GM23248 (cell line): ENCODE measurements at regions not wholly inside any gene's neighbourhood (a gene's known extent, or its start where the extent isn't known, plus 50 kb on each side); places are given as distances from the start of the nearest gene placed in this dataset.
A peak's percentile ranks its signal among the peaks of the same experiment; 100 is the strongest.
"Not testable (repeated sequence)": the region's sequence is repeated elsewhere in the genome, so short reads cannot be mapped to it uniquely, and the experiment has no call there.

Source experiments
- DNase-seq: peaks from one replicate; pipeline ENCODE4 v3.0.0-alpha.2; 2015
- H2AFZ ChIP-seq: fragments of 200-600 bp; sonication (generic); 2 replicates; pipeline ENCODE4 v1.6.1; 2016; ENCODE audit warnings: antibody characterized with exemption
- H3F3A ChIP-seq: fragments of 200-600 bp; sonication (generic); 2 replicates; pipeline ENCODE4 v1.6.1; 2016; ENCODE audit warnings: mild to moderate bottlenecking, antibody characterized with exemption, mixed run types; ENCODE audit not compliant: insufficient read depth
- H3K27ac ChIP-seq: fragments of 200-600 bp; sonication (generic); 2 replicates; pipeline ENCODE4 v1.5.1; 2016; ENCODE audit warnings: mild to moderate bottlenecking
- H3K27me3 ChIP-seq: fragments of 200-600 bp; sonication (generic); replicated peaks from 2 replicates; pipeline ENCODE4 v1.6.1; 2016; ENCODE audit warnings: mild to moderate bottlenecking; ENCODE audit not compliant: insufficient read depth
- H3K36me3 ChIP-seq: fragments of 200-600 bp; sonication (generic); 2 replicates; pipeline ENCODE4 v1.6.1; 2016; ENCODE audit warnings: low read depth, mild to moderate bottlenecking
- H3K4me1 ChIP-seq: fragments of 200-600 bp; sonication (generic); 2 replicates; pipeline ENCODE4 v1.6.1; 2016; ENCODE audit warnings: mild to moderate bottlenecking; ENCODE audit not compliant: insufficient read depth
- H3K4me2 ChIP-seq: fragments of 200-600 bp; sonication (generic); one replicate; pipeline ENCODE4 v1.6.1; 2016; ENCODE audit warnings: mild to moderate bottlenecking; ENCODE audit not compliant: unreplicated experiment
- H3K4me3 ChIP-seq: fragments of 200-600 bp; sonication (generic); 2 replicates; pipeline ENCODE4 v1.5.1; 2016; ENCODE audit warnings: mild to moderate bottlenecking
- H3K79me2 ChIP-seq: fragments of 200-600 bp; sonication (generic); 2 replicates; pipeline ENCODE4 v1.6.1; 2016; ENCODE audit warnings: mild to moderate bottlenecking; ENCODE audit not compliant: insufficient read depth
- H3K9ac ChIP-seq: fragments of 200-600 bp; sonication (generic); 2 replicates; pipeline ENCODE4 v1.6.1; 2016; ENCODE audit warnings: mild to moderate bottlenecking
- H3K9me2 ChIP-seq: fragments of 200-600 bp; sonication (generic); 2 replicates; pipeline ENCODE4 v1.6.1; 2016; ENCODE audit warnings: mixed run types, mild to moderate bottlenecking, moderate library complexity; ENCODE audit not compliant: insufficient read depth
- H3K9me3 ChIP-seq: fragments of 200-600 bp; sonication (generic); one replicate; pipeline ENCODE4 v1.6.1; 2017; ENCODE audit warnings: low read depth
- H4K20me1 ChIP-seq: fragments of 200-600 bp; sonication (generic); 2 replicates; pipeline ENCODE4 v1.6.0; 2016; ENCODE audit not compliant: insufficient read depth
- EZH2 ChIP-seq: fragments of 200-600 bp; sonication (generic); IDR thresholded peaks from 2 replicates; pipeline ENCODE4 v1.6.1; 2018; ENCODE audit warnings: antibody characterized with exemption, mild to moderate bottlenecking; ENCODE audit not compliant: insufficient read depth, poor library complexity, severe bottlenecking
- EZH2phosphoT487 ChIP-seq: fragments of 200-600 bp; sonication (generic); IDR thresholded peaks from 2 replicates; pipeline ENCODE4 v1.6.1; 2018; ENCODE audit warnings: antibody characterized with exemption, moderate library complexity, mild to moderate bottlenecking, low read depth; ENCODE audit not compliant: insufficient read depth
- WGBS, 2 experiments: methylation state at CpG; one replicate each; pipeline ENCODE4 v1.1.6; 2015 to 2017; ENCODE audit warnings: low lambda C conversion rate in 2 of 2, low coverage in 1 of 2; ENCODE audit errors: missing lambda C conversion rate in 2 of 2; 5-methylcytosine and 5-hydroxymethylcytosine counted together
- in situ Hi-C: fragments of 300-500 bp; cut with MboI; formaldehyde crosslinking; loops from 2 replicates; pipeline ENCODE4 v1.15.0; 2020

GRCh38 chr12:102643879-102644575 lies 163.7 kb upstream of the IGF1 start:
- Histone ChIP-seq H3K4me1 (peaks cover 2% of the 10 kb centered on the region), H3K27ac (no peak overlapping the region), H3F3A (no peaks in the 10 kb centered on the region), H3K27me3 (no peaks in the 10 kb centered on the region), H3K9me3 (no peaks in the 10 kb centered on the region), H3K9me2 (no peaks in the 10 kb centered on the region), H4K20me1 (no peaks in the 10 kb centered on the region), H3K9ac (no peak overlapping the region), H3K4me3 (no peak overlapping the region), H2AFZ (no peak overlapping the region), H3K36me3 (no peaks in the 10 kb centered on the region), H3K4me2 (no peak overlapping the region), H3K79me2 (no peaks in the 10 kb centered on the region)
- in situ Hi-C loops: no loop called here
- 64 to 76% methylated on average over 2 of the region's 2 CpGs for WGBS, 2 experiments
- no peak for DNase-seq
- TF ChIP-seq EZH2 (no peak), EZH2phosphoT487 (no peak)

DNA sequence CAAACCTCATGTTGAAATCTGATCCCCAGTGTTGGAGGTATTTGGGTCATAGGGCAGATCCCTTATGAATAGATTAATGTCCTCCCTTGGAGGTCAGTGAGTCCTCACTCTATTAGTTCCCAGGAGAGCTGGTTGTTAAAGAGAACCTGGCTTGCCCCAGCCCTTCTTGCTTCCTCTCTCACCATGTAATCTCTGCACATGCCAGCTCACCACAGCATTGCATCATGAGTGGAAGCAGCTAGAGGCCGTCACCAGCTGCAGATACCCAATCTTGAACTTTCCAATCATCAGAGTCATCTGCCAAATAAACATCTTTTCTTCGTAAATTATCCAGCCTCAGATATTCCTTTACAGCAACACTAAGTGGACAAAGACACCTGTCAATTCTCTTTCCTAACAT lies 161.8 kb upstream of the IGF1 start:
- in situ Hi-C loops: no loop called here
- Histone ChIP-seq H3K4me2 (no peak overlapping the region), H3K27me3 (no peaks in the 10 kb centered on the region), H3K4me1 (peaks cover 10% of the 10 kb centered on the region), H3K9ac (no peak overlapping the region), H4K20me1 (no peaks in the 10 kb centered on the region), H3K9me2 (no peaks in the 10 kb centered on the region), H3K27ac (no peak overlapping the region), H3K4me3 (no peak overlapping the region), H3K9me3 (no peaks in the 10 kb centered on the region), H2AFZ (0 out of 2 replicates have a peak overlapping the region, but pooled peaks have one; percentile 32), H3K36me3 (no peaks in the 10 kb centered on the region), H3F3A (no peaks in the 10 kb centered on the region), H3K79me2 (no peaks in the 10 kb centered on the region)
- WGBS, 2 experiments: 29 to 31% methylated on average over 2 of the region's 2 CpGs
- TF ChIP-seq EZH2phosphoT487: no peak
- TF ChIP-seq EZH2: no peak
- peak; percentile 54 for DNase-seq

DNA sequence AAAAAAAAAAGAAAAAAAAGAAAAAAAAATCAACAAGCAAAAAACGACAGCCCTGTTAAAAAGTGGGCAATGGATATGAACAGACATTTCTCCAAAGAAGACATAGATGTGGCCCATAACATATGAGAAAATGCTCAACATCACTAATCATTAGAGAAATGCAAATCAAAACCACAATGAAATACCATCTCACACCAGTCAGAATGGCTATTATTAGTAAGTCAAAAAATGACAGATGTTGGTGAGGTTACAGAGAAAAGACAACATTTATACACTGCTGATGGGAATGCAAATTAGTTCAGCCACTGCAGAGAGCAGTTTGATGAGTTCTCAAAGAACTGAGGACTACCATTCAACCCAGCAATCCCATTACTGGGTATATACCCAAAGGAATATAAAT lies 160.3 kb upstream of the IGF1 start:
- H3K27ac ChIP-seq, H2AFZ ChIP-seq, H3K27me3 ChIP-seq, DNase-seq, H3K79me2 ChIP-seq, H3K9ac ChIP-seq, H3K9me3 ChIP-seq, H4K20me1 ChIP-seq, H3K4me1 ChIP-seq, H3K36me3 ChIP-seq, in situ Hi-C loops, H3K9me2 ChIP-seq, H3K4me2 ChIP-seq, H3F3A ChIP-seq, H3K4me3 ChIP-seq: not testable (repeated sequence)
- WGBS, 2 experiments: 15 to 50% methylated on average over 1 of the region's 1 CpG

DNA sequence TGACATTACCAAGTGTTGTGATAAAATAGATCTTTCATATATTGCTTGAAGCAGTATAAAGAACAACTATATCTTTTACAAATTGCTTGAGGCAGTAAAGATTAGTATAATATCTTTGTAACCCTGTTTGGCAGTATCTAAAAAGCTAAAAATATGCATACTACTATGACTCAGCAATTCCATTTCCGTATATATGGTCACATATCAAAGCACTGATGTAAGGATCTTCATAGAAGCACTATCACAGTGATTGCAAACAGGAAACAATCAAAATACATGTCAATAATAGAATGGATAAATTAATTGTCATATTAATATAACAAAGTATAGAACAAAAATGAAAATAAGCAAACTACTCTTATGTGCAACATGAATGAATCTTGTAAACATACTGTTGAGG lies 158.4 kb upstream of the IGF1 start:
- H4K20me1 ChIP-seq: no peaks in the 10 kb centered on the region
- no peak overlapping the region for H3K27ac ChIP-seq
- H3K79me2 ChIP-seq: no peaks in the 10 kb centered on the region
- H3K9ac ChIP-seq: no peak overlapping the region
- peak; percentile 57 for DNase-seq
- H3K4me1 ChIP-seq: peaks cover 25% of the 10 kb centered on the region
- H3K36me3 ChIP-seq: no peaks in the 10 kb centered on the region
- 6 to 8% methylated on average over 1 of the region's 1 CpG for WGBS, 2 experiments
- no peaks in the 10 kb centered on the region for H3K27me3 ChIP-seq
- H3K9me3 ChIP-seq: no peaks in the 10 kb centered on the region
- H3K9me2 ChIP-seq: no peaks in the 10 kb centered on the region
- in situ Hi-C loops: no loop called here
- H3K4me2 ChIP-seq: peak overlapping the region; percentile 22
- TF ChIP-seq EZH2phosphoT487: no peak
- TF ChIP-seq EZH2: no peak
- H3F3A ChIP-seq: peaks cover 17% of the 10 kb centered on the region
- no peak overlapping the region for H3K4me3 ChIP-seq
- 0 out of 2 replicates have a peak overlapping the region, but pooled peaks have one; percentile 24 for H2AFZ ChIP-seq

GRCh38 chr12:102633981-102634605 lies 153.7 kb upstream of the IGF1 start:
- TF ChIP-seq EZH2phosphoT487: no peak
- no peak for TF ChIP-seq EZH2
- Histone ChIP-seq H3K79me2 (no peaks in the 10 kb centered on the region), H2AFZ (peak overlapping the region; percentile 57), H3K9me2 (no peaks in the 10 kb centered on the region), H3K9me3 (no peaks in the 10 kb centered on the region), H3K27me3 (no peaks in the 10 kb centered on the region), H3F3A (peaks cover 41% of the 10 kb centered on the region), H3K36me3 (no peaks in the 10 kb centered on the region), H3K4me2 (peak overlapping the region; percentile 49), H4K20me1 (no peaks in the 10 kb centered on the region), H3K4me3 (no peak overlapping the region), H3K27ac (peak overlapping the region; percentile 83), H3K4me1 (peaks cover 60% of the 10 kb centered on the region), H3K9ac (peak overlapping the region; percentile 61)
- WGBS, 2 experiments: 4 to 7% methylated on average over 2 of the region's 2 CpGs
- in situ Hi-C loops: no loop called here
- DNase-seq: peak; percentile 82
